Astrocyte (in vitro differentiated cells and primary cell): ENCODE measurements at regions not wholly inside any gene's neighbourhood (a gene's known extent, or its start where the extent isn't known, plus 50 kb on each side); places are given as distances from the start of the nearest gene placed in this dataset.

Experiments used
- CTCF ChIP-seq: IDR thresholded peaks from 2 replicates; pipeline ENCODE4 v1.5.1; 2011; ENCODE audit warnings: low read depth, mild to moderate bottlenecking, inconsistent platforms, low read length, moderate library complexity; ENCODE audit not compliant: insufficient read depth
- EZH2 ChIP-seq: IDR thresholded peaks from 2 replicates; pipeline ENCODE4 v1.6.1; 2012; ENCODE audit warnings: mild to moderate bottlenecking, low read length, inconsistent platforms; ENCODE audit not compliant: insufficient read depth

- TF ChIP-seq CTCF (no peak), EZH2 (no peak)
Observed at GRCh38 chr2:67726416-67726815, 329.3 kb downstream of the ETAA1 start.
